Ramos (cell line): ENCODE measurements at regions not wholly inside any gene's neighbourhood (a gene's known extent, or its start where the extent isn't known, plus 50 kb on each side); places are given as distances from the start of the nearest gene placed in this dataset.
"Not testable (repeated sequence)": the region's sequence is repeated elsewhere in the genome, so short reads cannot be mapped to it uniquely, and the experiment has no call there.

Source experiments
- in situ Hi-C: fragments of 300-500 bp; cut with MboI; formaldehyde crosslinking; loops from one replicate; pipeline ENCODE4 v1.14.3; 2022; ENCODE audit warnings: low sequenced_read_pairs; ENCODE audit not compliant: unreplicated experiment

GRCh38 chr2:166750624-166751023 lies 137.7 kb upstream of the XIRP2 start:
- in situ Hi-C loops, result no loop called here

DNA sequence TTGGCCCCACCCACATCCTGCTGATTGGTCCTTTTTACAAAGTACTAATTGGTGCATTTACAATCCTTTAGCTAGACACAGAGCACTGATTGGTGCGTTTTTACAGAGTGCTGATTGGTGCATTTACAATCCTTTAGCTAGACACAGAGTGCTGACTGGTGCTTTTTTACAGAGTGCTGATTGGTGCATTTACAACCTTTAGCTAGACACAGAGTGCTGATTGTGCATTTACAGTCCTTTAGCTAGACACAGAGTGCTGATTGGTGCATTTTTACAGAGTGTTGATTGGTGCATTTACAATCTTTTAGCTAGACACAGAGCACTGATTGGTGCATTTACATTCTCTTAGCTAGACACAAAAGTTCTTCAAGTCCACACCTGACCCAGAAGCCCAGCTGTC lies 144.2 kb upstream of the XIRP2 start:
- in situ Hi-C loops, result not testable (repeated sequence)

- in situ Hi-C loops, result not testable (repeated sequence)
Observed at GRCh38 chr2:166743482-166743881, 144.8 kb upstream of the XIRP2 start.

GRCh38 chr2:166727095-166727494 lies 161.2 kb upstream of the XIRP2 start:
- in situ Hi-C loops, result no loop called here

GRCh38 chr2:166725927-166726924 lies 162.1 kb upstream of the XIRP2 start:
- in situ Hi-C loops, result no loop called here

DNA sequence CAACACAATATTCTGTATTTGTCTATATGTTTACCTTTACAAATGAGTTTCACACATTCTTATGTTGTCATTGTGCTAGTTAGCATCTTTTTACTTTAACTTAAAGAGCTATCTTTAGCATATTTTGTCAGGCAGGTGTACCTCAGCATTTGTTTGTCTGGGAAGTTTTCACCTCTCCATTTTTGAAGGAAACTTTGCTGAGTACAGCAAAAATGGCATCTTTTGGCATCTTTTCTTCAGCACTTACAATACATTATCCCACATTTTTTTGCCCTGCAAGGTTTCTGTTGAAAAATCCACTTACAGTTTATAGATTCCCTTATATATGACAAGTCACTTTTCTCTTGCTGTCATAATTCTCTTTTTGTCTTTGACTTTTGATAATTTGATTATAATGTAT lies 171.3 kb upstream of the XIRP2 start:
- in situ Hi-C loops, result no loop called here

DNA sequence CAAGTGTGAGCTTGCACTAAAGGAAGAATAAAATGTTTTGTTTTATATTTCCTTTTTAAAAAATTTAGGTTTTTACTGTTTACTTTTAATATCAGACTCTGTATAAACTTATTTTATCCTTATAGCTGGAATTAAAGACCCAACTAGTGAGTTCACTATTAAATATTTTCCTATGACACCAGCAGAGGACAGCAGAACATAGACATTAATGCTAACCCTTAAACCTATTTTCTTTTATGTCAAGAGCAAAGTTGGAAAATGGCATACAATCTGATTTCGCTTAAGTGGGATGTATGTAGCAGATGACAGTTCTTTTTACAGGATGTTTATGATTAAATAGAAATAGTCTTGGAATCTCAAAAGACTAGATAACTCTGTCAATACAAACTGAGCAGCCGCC lies 188.2 kb upstream of the XIRP2 start:
- in situ Hi-C loops, result no loop called here

DNA sequence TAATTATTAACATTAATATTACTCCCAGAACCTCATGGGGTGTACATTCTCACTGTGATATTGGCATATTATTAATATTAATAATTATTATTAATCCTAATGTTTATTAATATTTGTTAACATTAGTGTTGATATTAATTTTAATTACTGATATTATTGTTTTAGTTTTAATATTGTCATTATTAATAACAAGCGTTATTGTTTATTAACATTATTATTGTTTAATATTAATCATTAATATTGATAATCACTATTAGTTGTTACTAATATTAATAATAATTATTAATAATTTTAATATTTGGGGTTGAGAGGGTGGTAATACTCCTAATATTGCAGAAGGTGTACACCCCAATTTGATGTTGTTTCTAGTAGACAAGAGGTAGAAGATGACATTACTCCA lies 193.1 kb upstream of the XIRP2 start:
- in situ Hi-C loops, result no loop called here

GRCh38 chr2:166686057-166686456 lies 192.0 kb upstream of the SCN7A start:
- in situ Hi-C loops, result not testable (repeated sequence)

DNA sequence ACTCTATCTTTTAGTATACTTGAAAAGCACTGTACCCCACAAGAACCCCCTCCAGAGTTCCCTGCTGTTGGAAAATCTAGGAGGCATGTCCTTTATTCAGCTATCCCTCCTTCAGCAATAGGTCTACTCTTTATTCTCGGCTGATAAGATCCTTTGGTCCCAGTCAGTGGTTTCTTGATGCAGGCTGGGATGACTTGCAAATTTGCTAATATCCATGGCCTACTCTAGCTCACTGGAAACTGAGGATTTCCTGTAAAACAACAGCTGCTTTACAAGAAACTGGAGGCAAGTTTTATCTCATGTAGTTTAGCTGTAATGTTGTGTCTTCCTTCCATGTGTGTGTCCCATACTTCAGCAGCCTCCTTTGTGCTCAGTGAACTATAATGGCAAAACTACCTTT lies 183.9 kb upstream of the SCN7A start:
- in situ Hi-C loops, result no loop called here

GRCh38 chr2:166676716-166677115 lies 182.7 kb upstream of the SCN7A start:
- in situ Hi-C loops, result no loop called here

DNA sequence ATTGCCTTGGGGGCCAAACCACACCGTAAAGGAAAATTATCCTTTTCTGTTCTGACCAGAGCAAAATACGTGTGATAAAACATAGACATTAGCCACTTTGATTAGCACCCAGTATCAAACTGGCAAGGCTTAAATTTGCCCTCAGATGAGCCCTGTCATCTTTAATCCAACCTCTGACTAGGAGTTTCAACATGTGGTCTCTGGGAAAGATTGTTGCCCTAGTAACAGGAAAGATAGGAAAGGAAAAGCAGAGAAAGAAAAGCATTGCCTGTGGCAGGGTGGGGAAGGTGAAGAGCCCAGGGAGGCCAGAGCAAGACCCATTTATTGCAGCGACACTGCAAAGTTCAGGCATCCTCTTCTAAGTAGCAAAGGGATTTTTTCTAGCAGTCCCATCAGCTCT lies 181.5 kb upstream of the SCN7A start:
- in situ Hi-C loops, result no loop called here

GRCh38 chr2:166673986-166674385 lies 179.9 kb upstream of the SCN7A start:
- in situ Hi-C loops, result no loop called here

DNA sequence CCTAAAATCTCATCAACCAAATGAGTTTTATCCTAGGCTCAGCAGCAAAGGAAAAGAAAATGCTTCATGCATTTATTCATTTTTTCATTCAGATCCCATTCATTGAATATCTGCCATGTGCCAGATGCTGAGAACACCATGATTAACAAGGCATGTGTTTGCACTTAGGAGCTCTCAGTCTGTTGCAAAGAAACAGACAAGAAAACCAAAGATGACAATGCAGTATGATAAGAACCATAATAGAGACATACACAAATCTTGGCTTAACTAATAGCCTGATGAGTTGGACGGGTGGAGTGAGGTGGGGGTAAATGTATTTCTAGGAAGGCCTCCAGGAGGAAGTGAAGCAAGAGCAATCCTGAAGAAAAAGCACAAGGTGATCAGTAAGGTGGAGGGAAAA lies 177.8 kb upstream of the SCN7A start:
- in situ Hi-C loops, result no loop called here

- in situ Hi-C loops, result no loop called here
Observed at GRCh38 chr2:166671235-166671634, 177.2 kb upstream of the SCN7A start.

- in situ Hi-C loops, result no loop called here
Observed at GRCh38 chr2:166665991-166666940, 172.2 kb upstream of the SCN7A start.

DNA sequence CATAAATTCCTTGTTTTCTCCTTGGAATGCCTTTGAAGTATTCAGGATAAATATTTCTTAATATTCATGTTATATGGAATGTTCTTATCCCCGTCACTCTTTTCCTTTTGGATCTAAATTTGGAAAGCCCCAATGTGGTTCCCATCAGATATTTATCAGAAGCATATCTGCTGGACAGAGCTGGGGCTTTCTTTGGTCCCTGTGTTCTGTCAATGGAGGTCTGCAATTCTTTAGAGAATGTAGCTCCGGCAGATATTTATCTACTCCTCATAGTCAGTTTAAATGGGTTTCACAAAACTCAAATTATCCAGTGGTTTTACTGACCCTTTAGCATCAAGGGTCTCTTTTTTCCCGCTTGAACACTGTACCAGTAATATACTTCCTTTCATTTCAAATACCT lies 167.8 kb upstream of the SCN7A start:
- in situ Hi-C loops, result no loop called here

DNA sequence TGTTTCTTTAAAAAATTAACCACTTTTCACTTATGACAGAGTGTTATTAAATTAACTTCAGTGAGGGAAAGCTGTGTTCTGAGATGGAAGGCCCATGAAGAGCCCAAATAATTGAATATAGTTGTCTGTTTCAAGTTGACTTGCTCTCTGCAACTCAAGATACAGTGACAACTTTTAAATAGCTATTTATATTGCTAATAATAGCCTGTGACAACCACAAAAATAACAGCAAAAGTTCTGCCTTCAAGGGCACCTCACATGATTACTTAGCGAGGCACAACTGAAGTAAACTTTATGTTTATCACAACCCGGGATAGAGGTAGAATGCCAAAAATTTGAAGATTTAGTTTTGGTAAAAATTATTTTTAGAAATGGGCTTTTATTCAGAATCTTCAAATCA lies 167.3 kb upstream of the SCN7A start:
- in situ Hi-C loops, result no loop called here

DNA sequence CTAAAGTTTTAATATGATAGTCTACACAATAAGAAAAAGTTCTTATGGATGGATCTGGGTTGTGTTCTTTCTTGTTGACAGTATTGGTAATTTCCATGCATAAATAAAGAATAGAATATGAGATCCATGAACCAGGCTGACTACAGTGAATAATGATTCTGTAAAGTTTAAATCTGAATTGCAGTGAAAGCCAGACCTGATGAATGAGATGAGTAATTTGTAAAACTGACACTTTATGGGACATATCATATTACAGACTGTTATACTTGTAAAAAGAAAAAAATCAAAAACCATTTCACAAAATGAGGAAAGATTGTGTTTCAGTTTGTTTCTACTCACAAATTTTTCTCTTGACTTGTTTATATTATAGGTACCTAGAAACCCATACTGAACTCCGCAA lies 164.9 kb upstream of the SCN7A start:
- in situ Hi-C loops, result no loop called here

DNA sequence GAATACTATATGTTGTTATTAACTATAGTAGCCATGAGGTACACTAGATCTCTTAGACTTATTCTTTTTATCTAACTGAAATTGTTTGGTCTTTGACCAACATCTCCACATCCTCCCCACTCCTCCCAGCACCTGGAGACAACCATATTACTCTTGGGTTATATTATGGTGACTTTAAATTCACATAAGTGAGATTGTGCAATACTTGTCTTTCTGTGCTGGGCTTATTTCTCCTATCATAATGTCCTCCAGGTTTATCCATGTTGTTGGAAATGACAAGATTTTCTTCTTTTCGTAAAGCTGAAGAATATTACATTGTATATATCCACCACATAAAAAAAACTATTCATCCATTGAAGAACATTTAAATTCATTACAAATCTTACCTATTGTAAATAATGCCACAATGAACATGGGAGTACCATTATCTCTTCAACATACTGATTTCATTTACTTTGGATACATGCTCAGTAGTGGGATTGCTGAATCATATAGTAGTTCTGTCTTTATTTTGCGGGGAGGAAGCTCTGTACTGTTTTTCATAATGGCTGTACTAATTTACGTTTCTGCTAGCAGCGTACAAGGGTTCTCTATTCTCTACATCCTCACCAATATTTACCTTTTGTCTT lies 159.2 kb upstream of the SCN7A start:
- in situ Hi-C loops, result no loop called here

- in situ Hi-C loops, result no loop called here
Observed at GRCh38 chr2:166651991-166652390, 157.9 kb upstream of the SCN7A start.
